HCT116 (cell line): ENCODE measurements at regions not wholly inside any gene's neighbourhood (a gene's known extent, or its start where the extent isn't known, plus 50 kb on each side); places are given as distances from the start of the nearest gene placed in this dataset.

Experiments used
- ATAC-seq: fragments of 200-7000 bp; cut with Tn5 transposase; 2 replicates; pipeline ENCODE4 v1.9.1; 2020; ENCODE audit warnings: mild to moderate bottlenecking, moderate library complexity
- BruUV-seq: library from RNA; stranded (reverse); fragments of 400-500 nt; replicated peaks from 2 replicates; lab custom pipeline; 2021; lab: Mats Ljungman, UMichigan
- CTCF ChIA-PET: fragments of 300-600 bp; sonication (Branson Sonifier 250); formaldehyde crosslinking; loops from one replicate; lab custom pipeline; 2021; ENCODE audit warnings: antibody characterized with exemption; lab: Charles Lee
- POLR2A ChIA-PET: fragments of 300-600, 350-600 bp; sonication (Branson Sonifier 250); formaldehyde crosslinking; loops from one replicate; lab custom pipeline; 2021; ENCODE audit warnings: antibody characterized with exemption; lab: Charles Lee
- RAD21 ChIA-PET, 2 experiments: fragments of 300-600 bp; sonication (Branson Sonifier 250); formaldehyde crosslinking; loops; one replicate each; lab custom pipeline; 2023; ENCODE audit warnings: low total read pairs in 2 of 2; ENCODE audit not compliant: uncharacterized antibody in 2 of 2, unreplicated experiment in 2 of 2, low non-redundant PET in 1 of 2; lab: Charles Lee
- DNase-seq: peaks from one replicate; pipeline ENCODE4 v3.0.0-alpha.2; 2010; ENCODE audit warnings: low read depth, low spot score
- H2AFZ ChIP-seq: fragments of 200-600 bp; shearing (Covaris generic), sonication (generic); 2 replicates; pipeline ENCODE4 v1.6.1; 2017; ENCODE audit warnings: low read depth, mixed run types, mixed read lengths, antibody characterized with exemption, low read length; ENCODE audit not compliant: poor library complexity, severe bottlenecking
- H3K27ac ChIP-seq: 2 replicates; pipeline ENCODE4 v1.5.1; 2012; ENCODE audit warnings: low read depth, low read length
- H3K27me3 ChIP-seq: fragments of 200-600 bp; sonication (generic); 2 replicates; pipeline ENCODE4 v1.6.1; 2016; ENCODE audit warnings: mixed run types, low read length, mixed read lengths; ENCODE audit not compliant: insufficient read depth
- H3K36me3 ChIP-seq, 2 experiments: fragments of 200-500 bp in 1 of 2; fragments of 200-600 bp in 1 of 2; sonication (Bioruptor generic) in 1 of 2; sonication (generic) in 1 of 2; 2 replicates each; pipeline versions ENCODE4 v1.5.1 to v1.6.1; 2014 to 2016; ENCODE audit warnings: low read length in 2 of 2, inconsistent platforms in 1 of 2, mixed read lengths in 1 of 2, mixed run types in 1 of 2; ENCODE audit not compliant: insufficient read depth in 2 of 2, control insufficient read depth in 1 of 2
- H3K4me1 ChIP-seq, 2 experiments: fragments of 200-600 bp in 1 of 2; sonication (generic) in 1 of 2; 2 replicates each; pipeline versions ENCODE4 v1.5.1 to v1.6.1; 2012 to 2017; ENCODE audit warnings: low read length in 2 of 2, inconsistent platforms in 1 of 2, mild to moderate bottlenecking in 1 of 2, mixed read lengths in 1 of 2, mixed run types in 1 of 2, moderate library complexity in 1 of 2; ENCODE audit not compliant: insufficient read depth in 2 of 2, control insufficient read depth in 1 of 2
- H3K4me2 ChIP-seq: fragments of 200-600 bp; sonication (generic); 2 replicates; pipeline ENCODE4 v1.6.1; 2017; ENCODE audit warnings: mixed run types, low read length, mixed read lengths
- H3K4me3 ChIP-seq, 2 experiments: fragments of 200-600 bp in 1 of 2; sonication (generic) in 1 of 2; replicated peaks in 1 of 2; 2 replicates each; pipeline ENCODE4 v1.5.1; 2011 to 2016; ENCODE audit warnings: low read length in 2 of 2, control low read depth in 1 of 2, low read depth in 1 of 2, mild to moderate bottlenecking in 1 of 2, mixed read lengths in 1 of 2, mixed run types in 1 of 2
- H3K79me2 ChIP-seq: fragments of 200-600 bp; sonication (generic); 2 replicates; pipeline ENCODE4 v1.6.1; 2017; ENCODE audit warnings: mild to moderate bottlenecking, mixed run types, low read length, moderate library complexity, mixed read lengths; ENCODE audit not compliant: insufficient read depth
- H3K9ac ChIP-seq: fragments of 200-600 bp; sonication (generic); 2 replicates; pipeline ENCODE4 v1.6.1; 2016; ENCODE audit warnings: low read length, mixed read lengths
- H3K9me2 ChIP-seq: fragments of 200-600 bp; sonication (generic), shearing (Covaris generic); 2 replicates; pipeline ENCODE4 v1.6.1; 2017; ENCODE audit warnings: mixed run types, mild to moderate bottlenecking, moderate library complexity; ENCODE audit not compliant: insufficient read depth
- H3K9me3 ChIP-seq, 2 experiments: fragments of 200-500 bp in 1 of 2; fragments of 200-600 bp in 1 of 2; sonication (Bioruptor generic) in 1 of 2; sonication (generic) in 1 of 2; 2 replicates each; pipeline ENCODE4 v1.6.1; 2014 to 2017; ENCODE audit warnings: low read length in 2 of 2, mixed read lengths in 2 of 2, inconsistent platforms in 1 of 2, low read depth in 1 of 2, mild to moderate bottlenecking in 1 of 2, mixed run types in 1 of 2, moderate library complexity in 1 of 2; ENCODE audit not compliant: control insufficient read depth in 1 of 2, insufficient read depth in 1 of 2
- H4K20me1 ChIP-seq: fragments of 200-600 bp; sonication (generic), shearing (Covaris generic); 2 replicates; pipeline ENCODE4 v1.6.1; 2017; ENCODE audit warnings: mixed run types, mild to moderate bottlenecking, moderate library complexity; ENCODE audit not compliant: insufficient read depth
- CBX3 ChIP-seq: IDR thresholded peaks from 2 replicates; pipeline ENCODE4 v1.6.1; 2012; ENCODE audit warnings: low read depth
- CEBPB ChIP-seq: IDR thresholded peaks from 2 replicates; pipeline ENCODE4 v1.6.1; 2012; ENCODE audit warnings: low read depth
- EGR1 ChIP-seq: IDR thresholded peaks from 2 replicates; pipeline ENCODE4 v1.6.1; 2012; ENCODE audit warnings: low read depth
- ELF1 ChIP-seq: IDR thresholded peaks from 2 replicates; pipeline ENCODE4 v1.6.1; 2012; ENCODE audit warnings: low read depth, borderline replicate concordance
- EZH2phosphoT487 ChIP-seq: fragments of 200-600 bp; IDR thresholded peaks from 2 replicates; pipeline ENCODE4 v1.6.1; 2018; ENCODE audit warnings: antibody characterized with exemption, borderline replicate concordance
- FOSL1 ChIP-seq: IDR thresholded peaks from 2 replicates; pipeline ENCODE4 v1.6.1; 2012; ENCODE audit warnings: low read depth
- JUND ChIP-seq: IDR thresholded peaks from 2 replicates; pipeline ENCODE4 v1.6.1; 2012
- POLR2A ChIP-seq: IDR thresholded peaks from 2 replicates; pipeline ENCODE4 v1.7.0; 2011; ENCODE audit warnings: borderline replicate concordance; ENCODE audit not compliant: insufficient read depth, insufficient read length; ENCODE audit errors: extremely low read depth
- POLR2AphosphoS5 ChIP-seq: IDR thresholded peaks from 2 replicates; pipeline ENCODE4 v1.6.1; 2011; ENCODE audit warnings: mild to moderate bottlenecking, low read depth, low read length, moderate library complexity
- RAD21 ChIP-seq: IDR thresholded peaks from 2 replicates; pipeline ENCODE4 v1.6.1; 2012; ENCODE audit warnings: low read depth, mild to moderate bottlenecking
- TCF7L2 ChIP-seq: IDR thresholded peaks from 2 replicates; pipeline ENCODE4 v1.7.0; 2011; ENCODE audit warnings: borderline replicate concordance, inconsistent platforms; ENCODE audit not compliant: insufficient read depth, insufficient read length; ENCODE audit errors: extremely low read depth
- YY1 ChIP-seq: IDR thresholded peaks from 2 replicates; pipeline ENCODE4 v1.6.1; 2011; ENCODE audit warnings: low read length, low read depth, moderate library complexity, mild to moderate bottlenecking; ENCODE audit not compliant: insufficient replicate concordance; ENCODE audit errors: extremely low read depth
- ZFX ChIP-seq: fragments of 450-650 bp; IDR thresholded peaks from 2 replicates; pipeline ENCODE4 v1.6.1; 2017
- ZNF274 ChIP-seq: fragments of 200-500 bp; sonication (Bioruptor generic); IDR thresholded peaks from 2 replicates; pipeline ENCODE4 v1.6.1; 2014; ENCODE audit warnings: mild to moderate bottlenecking, low read depth, low read length, inconsistent platforms
- intact Hi-C: fragments of 100-400 bp; cut with micrococcal nuclease; formaldehyde crosslinking; loops from 2 replicates; pipeline ENCODE4 v1.10.0; 2022
- TF ChIP-seq, protein P1 (sequence below): IDR thresholded peaks from 2 replicates; pipeline ENCODE4 v1.6.1; 2012
- TF ChIP-seq, protein P2 (sequence below): IDR thresholded peaks from 2 replicates; pipeline ENCODE4 v1.6.1; 2012
- TF ChIP-seq, protein P3 (sequence below): IDR thresholded peaks from 2 replicates; pipeline ENCODE4 v1.6.1; 2011; ENCODE audit warnings: mild to moderate bottlenecking, low read length, moderate library complexity; ENCODE audit not compliant: insufficient replicate concordance; ENCODE audit errors: extremely low read depth
- TF ChIP-seq, protein P4 (sequence below), 3 experiments: fragments of 200-600 bp in 1 of 3; sonication (generic) in 1 of 3; IDR thresholded peaks in 2 of 3; conservative IDR thresholded peaks in 1 of 3; 2 replicates each; pipeline ENCODE4 v1.5.1; 2012 to 2017; ENCODE audit warnings: low read depth in 2 of 3, low read length in 2 of 3, antibody characterized with exemption in 1 of 3, borderline replicate concordance in 1 of 3, control low read depth in 1 of 3, mild to moderate bottlenecking in 1 of 3, mixed read lengths in 1 of 3, mixed run types in 1 of 3, moderate library complexity in 1 of 3; ENCODE audit not compliant: insufficient read depth in 1 of 3

DNA sequence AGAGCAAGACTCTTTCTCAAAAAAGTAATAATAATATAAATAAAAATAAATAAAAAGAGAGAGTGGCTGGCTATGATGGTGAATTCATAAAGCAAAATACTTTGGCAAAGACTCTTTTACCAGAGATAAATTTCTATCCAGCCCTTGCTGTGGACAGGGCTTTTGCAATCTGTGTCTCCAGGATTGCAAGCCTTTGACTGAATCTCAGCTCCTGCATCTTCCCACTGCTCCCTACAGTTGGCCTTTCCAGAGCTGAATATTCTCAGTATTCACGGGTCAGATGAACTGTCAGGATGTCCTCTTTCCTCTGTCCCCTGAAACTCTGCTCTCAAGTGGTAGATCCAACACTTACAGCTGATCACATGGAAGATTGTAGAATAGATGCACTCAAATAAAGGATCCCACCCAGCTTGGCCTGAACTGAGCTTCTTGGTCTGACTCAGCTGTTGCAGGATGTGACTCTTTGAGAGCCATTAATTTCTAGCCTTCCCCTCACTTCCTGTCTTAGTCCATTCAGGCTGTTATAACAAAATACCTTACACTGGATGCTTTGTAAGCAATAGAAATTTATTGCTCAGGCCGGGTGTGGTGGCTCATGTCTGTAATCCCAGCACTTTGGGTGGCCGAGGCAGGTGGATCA, 123.4 kb upstream of the GUCY1A1 start:
- no peak for DNase-seq
- RAD21 ChIA-PET = no interaction called here

More for the DNA sequence above, 123.4 kb upstream of the GUCY1A1 start:
- intact Hi-C loops = no loop called here
- H2AFZ ChIP-seq = no peak overlapping the region
- TF ChIP-seq RAD21 = no peak
- TF ChIP-seq, protein P1, sequence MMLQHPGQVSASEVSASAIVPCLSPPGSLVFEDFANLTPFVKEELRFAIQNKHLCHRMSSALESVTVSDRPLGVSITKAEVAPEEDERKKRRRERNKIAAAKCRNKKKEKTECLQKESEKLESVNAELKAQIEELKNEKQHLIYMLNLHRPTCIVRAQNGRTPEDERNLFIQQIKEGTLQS = no peak
- TF ChIP-seq, protein P2, sequence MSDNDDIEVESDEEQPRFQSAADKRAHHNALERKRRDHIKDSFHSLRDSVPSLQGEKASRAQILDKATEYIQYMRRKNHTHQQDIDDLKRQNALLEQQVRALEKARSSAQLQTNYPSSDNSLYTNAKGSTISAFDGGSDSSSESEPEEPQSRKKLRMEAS = no peak
- TF ChIP-seq JUND = no peak
- TF ChIP-seq EGR1 = no peak
- TF ChIP-seq POLR2AphosphoS5 = no peak
- TF ChIP-seq ELF1 = no peak
- no peak for TF ChIP-seq ZFX
- TF ChIP-seq, protein P3, sequence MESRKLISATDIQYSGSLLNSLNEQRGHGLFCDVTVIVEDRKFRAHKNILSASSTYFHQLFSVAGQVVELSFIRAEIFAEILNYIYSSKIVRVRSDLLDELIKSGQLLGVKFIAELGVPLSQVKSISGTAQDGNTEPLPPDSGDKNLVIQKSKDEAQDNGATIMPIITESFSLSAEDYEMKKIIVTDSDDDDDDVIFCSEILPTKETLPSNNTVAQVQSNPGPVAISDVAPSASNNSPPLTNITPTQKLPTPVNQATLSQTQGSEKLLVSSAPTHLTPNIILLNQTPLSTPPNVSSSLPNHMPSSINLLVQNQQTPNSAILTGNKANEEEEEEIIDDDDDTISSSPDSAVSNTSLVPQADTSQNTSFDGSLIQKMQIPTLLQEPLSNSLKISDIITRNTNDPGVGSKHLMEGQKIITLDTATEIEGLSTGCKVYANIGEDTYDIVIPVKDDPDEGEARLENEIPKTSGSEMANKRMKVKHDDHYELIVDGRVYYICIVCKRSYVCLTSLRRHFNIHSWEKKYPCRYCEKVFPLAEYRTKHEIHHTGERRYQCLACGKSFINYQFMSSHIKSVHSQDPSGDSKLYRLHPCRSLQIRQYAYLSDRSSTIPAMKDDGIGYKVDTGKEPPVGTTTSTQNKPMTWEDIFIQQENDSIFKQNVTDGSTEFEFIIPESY = no peak
- TF ChIP-seq ZNF274 = no peak
- TF ChIP-seq EZH2phosphoT487 = no peak
- no peak for TF ChIP-seq FOSL1
- TF ChIP-seq CEBPB = no peak
- TF ChIP-seq, protein P4, sequence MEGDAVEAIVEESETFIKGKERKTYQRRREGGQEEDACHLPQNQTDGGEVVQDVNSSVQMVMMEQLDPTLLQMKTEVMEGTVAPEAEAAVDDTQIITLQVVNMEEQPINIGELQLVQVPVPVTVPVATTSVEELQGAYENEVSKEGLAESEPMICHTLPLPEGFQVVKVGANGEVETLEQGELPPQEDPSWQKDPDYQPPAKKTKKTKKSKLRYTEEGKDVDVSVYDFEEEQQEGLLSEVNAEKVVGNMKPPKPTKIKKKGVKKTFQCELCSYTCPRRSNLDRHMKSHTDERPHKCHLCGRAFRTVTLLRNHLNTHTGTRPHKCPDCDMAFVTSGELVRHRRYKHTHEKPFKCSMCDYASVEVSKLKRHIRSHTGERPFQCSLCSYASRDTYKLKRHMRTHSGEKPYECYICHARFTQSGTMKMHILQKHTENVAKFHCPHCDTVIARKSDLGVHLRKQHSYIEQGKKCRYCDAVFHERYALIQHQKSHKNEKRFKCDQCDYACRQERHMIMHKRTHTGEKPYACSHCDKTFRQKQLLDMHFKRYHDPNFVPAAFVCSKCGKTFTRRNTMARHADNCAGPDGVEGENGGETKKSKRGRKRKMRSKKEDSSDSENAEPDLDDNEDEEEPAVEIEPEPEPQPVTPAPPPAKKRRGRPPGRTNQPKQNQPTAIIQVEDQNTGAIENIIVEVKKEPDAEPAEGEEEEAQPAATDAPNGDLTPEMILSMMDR (IDR thresholded peaks at IDR 0.05 in 2 of 3, conservative IDR thresholded peaks at IDR 0.05 in 1 of 3; ENCODE audit: borderline replicate concordance in 1 of 3, insufficient read depth in 1 of 3, low read depth in 2 of 3, low read length in 2 of 3) = no peak
- no peak for TF ChIP-seq TCF7L2
- TF ChIP-seq YY1 = no peak
- TF ChIP-seq CBX3 = no peak
- TF ChIP-seq POLR2A = no peak
- TF ChIP-seq, all 23 proteins: peak for 0
- ChIA-PET CTCF (no interaction called here), POLR2A (no interaction called here)
- Histone ChIP-seq H3K36me3 (no peaks in the 10 kb centered on the region), H3K79me2 (no peaks in the 10 kb centered on the region), H4K20me1 (no peaks in the 10 kb centered on the region), H3K9ac (no peak overlapping the region), H3K9me3 (no peaks in the 10 kb centered on the region), H3K27ac (no peak overlapping the region), H3K27me3 (no peaks in the 10 kb centered on the region), H3K4me2 (no peak overlapping the region), H3K9me2 (no peaks in the 10 kb centered on the region), H3K4me3 (no peak overlapping the region), H3K4me1 (no peaks in the 10 kb centered on the region)
- BruUV-seq = no TSS peak
- ATAC-seq = no peak
